PC-9 (cell line): ENCODE measurements at regions not wholly inside any gene's neighbourhood (a gene's known extent, or its start where the extent isn't known, plus 50 kb on each side); places are given as distances from the start of the nearest gene placed in this dataset.

ENCODE experiments used
- EZH2 ChIP-seq: fragments of 200-600 bp; sonication (generic); IDR thresholded peaks from 2 replicates; pipeline ENCODE4 v1.8.0; 2017; ENCODE audit warnings: antibody characterized with exemption, low read depth
- TF ChIP-seq, protein P1 (sequence below): fragments of 200-600 bp; sonication (generic); conservative IDR thresholded peaks from 2 replicates; pipeline ENCODE4 v1.6.1; 2017; ENCODE audit warnings: mixed run types, antibody characterized with exemption, mild to moderate bottlenecking, moderate library complexity

DNA sequence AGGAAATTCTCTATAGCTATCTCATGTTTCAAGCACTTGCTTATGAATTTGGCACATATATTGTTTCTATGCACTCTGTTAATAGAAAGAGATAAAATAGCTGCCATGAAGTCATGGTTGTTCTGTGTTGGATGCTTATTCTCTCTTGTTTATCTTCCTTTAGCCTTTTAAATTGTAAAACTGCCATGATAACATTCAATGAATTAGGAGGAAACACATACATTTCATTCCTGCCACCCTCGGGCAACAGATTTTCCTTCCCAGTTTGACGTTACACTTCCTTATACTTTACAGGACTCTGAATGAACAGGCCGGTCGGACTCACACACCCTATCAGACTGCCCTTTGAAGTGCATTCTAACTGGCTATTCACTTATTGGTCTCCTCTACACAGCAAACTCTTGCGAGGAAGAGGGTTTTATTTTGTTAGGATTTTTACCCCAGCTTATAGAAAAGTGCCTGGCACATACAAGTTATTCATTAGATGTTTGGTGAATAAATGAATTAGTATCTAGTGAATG, 65.7 kb upstream of the FERD3L start:
- TF ChIP-seq, protein P1, sequence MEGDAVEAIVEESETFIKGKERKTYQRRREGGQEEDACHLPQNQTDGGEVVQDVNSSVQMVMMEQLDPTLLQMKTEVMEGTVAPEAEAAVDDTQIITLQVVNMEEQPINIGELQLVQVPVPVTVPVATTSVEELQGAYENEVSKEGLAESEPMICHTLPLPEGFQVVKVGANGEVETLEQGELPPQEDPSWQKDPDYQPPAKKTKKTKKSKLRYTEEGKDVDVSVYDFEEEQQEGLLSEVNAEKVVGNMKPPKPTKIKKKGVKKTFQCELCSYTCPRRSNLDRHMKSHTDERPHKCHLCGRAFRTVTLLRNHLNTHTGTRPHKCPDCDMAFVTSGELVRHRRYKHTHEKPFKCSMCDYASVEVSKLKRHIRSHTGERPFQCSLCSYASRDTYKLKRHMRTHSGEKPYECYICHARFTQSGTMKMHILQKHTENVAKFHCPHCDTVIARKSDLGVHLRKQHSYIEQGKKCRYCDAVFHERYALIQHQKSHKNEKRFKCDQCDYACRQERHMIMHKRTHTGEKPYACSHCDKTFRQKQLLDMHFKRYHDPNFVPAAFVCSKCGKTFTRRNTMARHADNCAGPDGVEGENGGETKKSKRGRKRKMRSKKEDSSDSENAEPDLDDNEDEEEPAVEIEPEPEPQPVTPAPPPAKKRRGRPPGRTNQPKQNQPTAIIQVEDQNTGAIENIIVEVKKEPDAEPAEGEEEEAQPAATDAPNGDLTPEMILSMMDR: no peak
- TF ChIP-seq EZH2: no peak
